NCI-H345 treated with DMSO at 0.1 percent for 48 hours (cell line): ENCODE measurements at regions not wholly inside any gene's neighbourhood (a gene's known extent, or its start where the extent isn't known, plus 50 kb on each side); places are given as distances from the start of the nearest gene placed in this dataset.
"Not testable (repeated sequence)": the region's sequence is repeated elsewhere in the genome, so short reads cannot be mapped to it uniquely, and the experiment has no call there.

Experiments used
- DNase-seq: peaks from one replicate; lab custom pipeline; 2025; ENCODE audit not compliant: unreplicated experiment; lab: John Stamatoyannopoulos, UW

- no peak for DNase-seq
These were observed 83.9 kb upstream of the MEF2A start for GRCh38 chr15:99481951-99482230.

- DNase-seq, result no peak
These were observed 82.8 kb upstream of the MEF2A start for GRCh38 chr15:99482993-99483392.

GRCh38 chr15:99485153-99485961, 80.4 kb upstream of the MEF2A start:
- no peak for DNase-seq

- DNase-seq, result no peak
These were observed 79.8 kb upstream of the MEF2A start for GRCh38 chr15:99485992-99486370.

GRCh38 chr15:99486371-99487336, 79.1 kb upstream of the MEF2A start:
- no peak for DNase-seq

GRCh38 chr15:99487337-99487730, 78.5 kb upstream of the MEF2A start:
- DNase-seq, result no peak

GRCh38 chr15:99492275-99492674, 73.5 kb upstream of the MEF2A start:
- DNase-seq, result no peak

- DNase-seq, result no peak
These were observed 73.1 kb upstream of the MEF2A start for GRCh38 chr15:99492716-99493115.

GRCh38 chr15:99493461-99493860, 72.3 kb upstream of the MEF2A start:
- no peak for DNase-seq

- not testable (repeated sequence) for DNase-seq
These were observed 71.1 kb upstream of the MEF2A start for GRCh38 chr15:99494536-99495233.

GRCh38 chr15:99495430-99496301, 70.1 kb upstream of the MEF2A start:
- DNase-seq, result no peak

GRCh38 chr15:99496302-99496629, 69.5 kb upstream of the MEF2A start:
- DNase-seq, result no peak

- DNase-seq, result no peak
These were observed 63.6 kb upstream of the MEF2A start for GRCh38 chr15:99502182-99502581.

GRCh38 chr15:99502661-99503060, 63.1 kb upstream of the MEF2A start:
- no peak for DNase-seq

GRCh38 chr15:99503411-99503810, 62.4 kb upstream of the MEF2A start:
- DNase-seq, result no peak

GRCh38 chr15:99504071-99504822, 61.5 kb upstream of the MEF2A start:
- DNase-seq, result no peak

- DNase-seq, result no peak
These were observed 60.8 kb upstream of the MEF2A start for GRCh38 chr15:99504823-99505551.

GRCh38 chr15:99506399-99506798, 59.4 kb upstream of the MEF2A start:
- no peak for DNase-seq

- no peak for DNase-seq
These were observed 58.7 kb upstream of the MEF2A start for GRCh38 chr15:99507016-99507503.
